Left lung (tissue), 4 donors: ENCODE measurements at regions not wholly inside any gene's neighbourhood (a gene's known extent, or its start where the extent isn't known, plus 50 kb on each side); places are given as distances from the start of the nearest gene placed in this dataset.

Experiments used
- ATAC-seq: fragments of 200-7000 bp; cut with Tn5 transposase; one replicate; pipeline ENCODE4 v1.9.1; 2020; ENCODE audit warnings: moderate library complexity
- DNase-seq, 4 donors: peaks; one replicate each; pipeline ENCODE4 v3.0.0-alpha.2; 2013 to 2020
- H3K27ac ChIP-seq, 2 donors: fragments of 200-600 bp; sonication (generic) in 1 of 2; one replicate each; pipeline versions ENCODE4 v1.5.0 to v1.8.0; 2020 to 2021
- H3K27me3 ChIP-seq, 2 donors: fragments of 200-600 bp; sonication (generic) in 1 of 2; one replicate each; pipeline versions ENCODE4 v1.5.0 to v1.8.0; 2020 to 2021
- H3K36me3 ChIP-seq, 2 donors: fragments of 200-600 bp; sonication (generic) in 1 of 2; one replicate each; pipeline versions ENCODE4 v1.5.0 to v1.8.0; 2020 to 2021
- H3K4me1 ChIP-seq, 2 donors: fragments of 200-600 bp; one replicate each; pipeline ENCODE4 v1.8.0; 2021
- H3K4me3 ChIP-seq, 2 donors: fragments of 200-600 bp; sonication (generic) in 1 of 2; one replicate each; pipeline versions ENCODE4 v1.5.0 to v1.8.0; 2020 to 2021; ENCODE audit warnings: mild to moderate bottlenecking in 1 of 2
- H3K9me3 ChIP-seq, 2 donors: fragments of 200-600 bp; sonication (generic) in 1 of 2; one replicate each; pipeline versions ENCODE4 v1.5.0 to v1.8.0; 2020 to 2021
- CTCF ChIP-seq, 2 donors: fragments of 200-600 bp; sonication (generic) in 1 of 2; IDR thresholded peaks; one replicate each; pipeline versions ENCODE4 v1.5.0 to v1.8.0; 2021; ENCODE audit warnings: antibody characterized with exemption in 2 of 2
- intact Hi-C, 2 donors: fragments of 100-400 bp; cut with DNase I; formaldehyde crosslinking; loops; one replicate each; pipeline versions ENCODE4 v1.11.2 to v1.14.2; 2022
- donor health status: DM: no; HTN: yes; CAD: no.
- donor health status: DM: no; HTN: no; CAD: no.

- no peaks in the 10 kb centered on the region for H3K36me3 ChIP-seq
- intact Hi-C loops = no loop called here
- H3K4me3 ChIP-seq = no peak overlapping the region
- DNase-seq = no peak
- no peaks in the 10 kb centered on the region for H3K9me3 ChIP-seq
- H3K4me1 ChIP-seq = no peaks in the 10 kb centered on the region
- ATAC-seq = no peak
- TF ChIP-seq CTCF (IDR thresholded peaks at IDR 0.05) = no peak
- no peaks in the 10 kb centered on the region for H3K27me3 ChIP-seq
- H3K27ac ChIP-seq = no peak overlapping the region
Observed at GRCh38 chr10:90975096-90975495, 54.2 kb upstream of the ANKRD1 start.

DNA sequence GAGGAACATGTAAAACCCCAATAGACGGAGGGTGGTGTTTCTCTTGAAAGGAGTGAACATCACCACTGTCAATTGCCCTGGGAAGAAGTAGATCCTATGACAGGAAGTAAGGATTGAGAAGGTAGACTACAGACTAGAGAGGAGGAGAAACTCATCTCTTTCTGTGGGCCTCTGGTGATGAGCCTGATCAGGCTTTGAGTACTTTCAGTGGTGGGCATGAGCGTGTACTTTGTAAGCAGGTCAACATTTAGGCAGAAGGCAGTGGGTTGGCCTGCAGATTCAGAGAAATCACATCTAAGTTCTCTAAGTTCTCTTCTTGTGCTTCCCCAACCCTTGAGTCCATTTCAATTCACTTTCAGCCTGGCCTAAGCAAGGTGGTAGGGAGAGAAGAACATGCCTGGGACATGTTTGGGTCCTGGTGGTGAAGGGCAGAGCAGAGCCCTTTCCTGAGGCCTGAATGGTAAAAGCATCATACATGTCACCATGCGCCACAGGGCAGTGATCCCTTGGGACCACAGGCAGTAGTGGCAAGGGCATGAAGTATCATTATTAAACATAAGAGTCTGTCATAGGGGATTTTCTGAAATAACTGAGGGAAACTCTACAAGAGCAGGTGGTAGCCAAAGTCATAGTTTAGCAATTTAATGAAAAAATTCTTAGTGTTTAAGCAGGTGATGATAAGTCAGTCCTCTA, 56.4 kb upstream of the ANKRD1 start:
- Histone ChIP-seq H3K4me1 (no peaks in the 10 kb centered on the region), H3K9me3 (no peaks in the 10 kb centered on the region), H3K36me3 (no peaks in the 10 kb centered on the region), H3K27me3 (no peaks in the 10 kb centered on the region), H3K4me3 (no peak overlapping the region), H3K27ac (no peak overlapping the region)
- intact Hi-C loops = no loop called here
- TF ChIP-seq CTCF (IDR thresholded peaks at IDR 0.05) = no peak
- DNase-seq = no peak
- ATAC-seq = no peak

- H3K36me3 ChIP-seq = no peaks in the 10 kb centered on the region
- ATAC-seq = no peak
- intact Hi-C loops = no loop called here
- no peak overlapping the region for H3K27ac ChIP-seq
- TF ChIP-seq CTCF (IDR thresholded peaks at IDR 0.05) = no peak
- H3K9me3 ChIP-seq = no peaks in the 10 kb centered on the region
- H3K4me3 ChIP-seq = no peak overlapping the region
- no peaks in the 10 kb centered on the region for H3K27me3 ChIP-seq
- no peak for DNase-seq
- no peaks in the 10 kb centered on the region for H3K4me1 ChIP-seq
Observed at GRCh38 chr10:90977855-90978486, 57.1 kb upstream of the ANKRD1 start.

GRCh38 chr10:90982406-90983008, 61.6 kb upstream of the ANKRD1 start:
- Histone ChIP-seq H3K27ac (no peak overlapping the region), H3K36me3 (no peaks in the 10 kb centered on the region), H3K4me3 (no peak overlapping the region), H3K27me3 (no peaks in the 10 kb centered on the region), H3K4me1 (no peaks in the 10 kb centered on the region), H3K9me3 (no peaks in the 10 kb centered on the region)
- intact Hi-C loops = no loop called here
- ATAC-seq (no peak), DNase-seq (no peak)
- no peak for TF ChIP-seq CTCF (IDR thresholded peaks at IDR 0.05)

- H3K27ac ChIP-seq = no peak overlapping the region
- TF ChIP-seq CTCF (IDR thresholded peaks at IDR 0.05) = no peak
- intact Hi-C loops = no loop called here
- no peak overlapping the region for H3K4me3 ChIP-seq
- no peaks in the 10 kb centered on the region for H3K4me1 ChIP-seq
- no peak for DNase-seq
- no peaks in the 10 kb centered on the region for H3K36me3 ChIP-seq
- H3K9me3 ChIP-seq = no peaks in the 10 kb centered on the region
- no peaks in the 10 kb centered on the region for H3K27me3 ChIP-seq
- no peak for ATAC-seq
Observed at GRCh38 chr10:90983914-90984549, 63.1 kb upstream of the ANKRD1 start.
